ENCODE measurements at regions not wholly inside any gene's neighbourhood (a gene's known extent, or its start where the extent isn't known, plus 50 kb on each side); places are given as distances from the start of the nearest gene placed in this dataset.

- Histone ChIP-seq H3K36me3 (no peaks in the 10 kb centered on the region), H3K4me3 (no peak overlapping the region), H3K27me3 (peaks cover 9% of the 10 kb centered on the region; the same call in 1 of the 2 replicates), H3K27ac (no peak overlapping the region), H3K9me3 (replicated peaks) (no peaks in the 10 kb centered on the region), H3K4me1 (no peaks in the 10 kb centered on the region)
- DNase-seq = no peak
These were observed 304.3 kb downstream of the MATN1 start for GRCh38 chr1:30418939-30419720.

DNA sequence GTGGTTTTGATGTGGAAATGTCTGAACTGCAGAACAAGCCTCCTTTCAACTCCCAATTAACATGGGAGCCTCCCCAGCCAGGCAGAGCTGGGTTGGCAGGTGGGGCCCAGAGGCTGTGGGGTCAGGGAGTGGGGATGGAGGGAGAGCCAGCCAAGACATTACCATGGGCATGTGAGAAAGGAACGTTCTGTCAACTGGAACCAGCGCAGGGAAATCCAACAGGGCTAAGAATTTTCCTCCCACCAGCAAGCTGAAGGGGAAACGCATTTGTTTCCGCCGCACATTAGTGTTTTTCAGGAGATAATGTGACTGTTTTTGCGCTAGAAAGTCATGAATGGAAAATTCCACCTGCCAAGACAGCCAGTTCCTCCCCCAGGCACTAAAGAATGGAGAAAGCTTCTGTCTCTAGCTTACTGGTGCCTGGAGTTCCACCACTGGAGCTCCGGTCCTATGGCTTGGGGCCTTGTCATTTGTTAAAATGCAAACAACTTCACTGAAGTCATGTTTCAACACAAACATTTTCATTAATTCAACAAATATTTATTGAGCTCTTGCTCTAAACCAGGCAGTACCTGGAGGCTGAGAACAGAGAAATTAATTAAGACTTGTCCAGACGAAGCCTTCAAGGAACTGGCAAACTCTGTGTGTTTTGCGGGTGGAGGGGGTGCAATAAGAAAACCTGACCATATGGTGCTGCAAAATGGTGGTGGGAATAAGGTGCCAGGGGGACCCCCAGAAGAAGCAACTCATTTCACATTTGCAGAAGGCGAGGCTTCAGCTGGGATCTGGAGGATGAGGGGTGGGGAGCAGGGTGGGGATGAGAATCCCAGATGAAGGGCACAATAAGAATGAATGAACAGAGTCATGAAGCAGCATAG is 305.1 kb downstream of the MATN1 start:
- peaks cover 6% of the 10 kb centered on the region for H3K27me3 ChIP-seq
- H3K27ac ChIP-seq = no peak overlapping the region
- no peaks in the 10 kb centered on the region for H3K36me3 ChIP-seq
- no peaks in the 10 kb centered on the region for H3K4me1 ChIP-seq
- DNase-seq = no peak
- no peak overlapping the region for H3K4me3 ChIP-seq
- no peaks in the 10 kb centered on the region for H3K9me3 ChIP-seq (replicated peaks)

DNA sequence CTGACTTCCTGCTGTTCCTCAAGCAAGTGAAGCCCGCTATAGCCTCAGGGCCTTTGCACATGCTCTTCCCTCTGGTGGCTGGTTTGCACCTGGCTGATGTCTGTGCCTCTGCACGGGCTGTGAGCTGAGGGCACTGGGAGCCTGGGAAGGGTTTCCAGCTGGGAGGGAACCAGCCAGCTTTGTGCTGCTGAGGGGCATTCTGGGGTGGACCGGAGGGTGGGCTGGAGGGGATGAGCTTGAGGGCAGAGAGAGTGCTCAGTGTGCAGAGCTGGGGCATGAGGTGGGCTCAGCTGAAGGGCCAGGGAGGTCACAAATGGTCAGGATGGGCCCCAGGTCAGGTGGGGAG is 305.7 kb downstream of the MATN1 start:
- H3K36me3 ChIP-seq = no peaks in the 10 kb centered on the region
- H3K4me1 ChIP-seq = no peaks in the 10 kb centered on the region
- no peak for DNase-seq

GRCh38 chr1:30417001-30417700 is 306.2 kb downstream of the MATN1 start:
- H3K36me3 ChIP-seq = no peaks in the 10 kb centered on the region
- no peak for DNase-seq
- peaks cover 8% of the 10 kb centered on the region for H3K27me3 ChIP-seq
- H3K4me3 ChIP-seq = no peak overlapping the region
- H3K4me1 ChIP-seq = no peaks in the 10 kb centered on the region
- H3K27ac ChIP-seq = no peak overlapping the region
- H3K9me3 ChIP-seq (replicated peaks) = no peaks in the 10 kb centered on the region

More for the DNA sequence above, 305.7 kb downstream of the MATN1 start:
- peaks cover 10% of the 10 kb centered on the region for H3K27me3 ChIP-seq
- no peak overlapping the region for H3K27ac ChIP-seq
- no peak overlapping the region for H3K4me3 ChIP-seq
- no peaks in the 10 kb centered on the region for H3K9me3 ChIP-seq (replicated peaks)

- peaks cover 4% of the 10 kb centered on the region; the same call in 1 of the 2 replicates for H3K27me3 ChIP-seq
- no peak overlapping the region for H3K27ac ChIP-seq
- H3K4me1 ChIP-seq = no peaks in the 10 kb centered on the region
- DNase-seq = no peak
- no peaks in the 10 kb centered on the region for H3K36me3 ChIP-seq
- no peaks in the 10 kb centered on the region for H3K9me3 ChIP-seq (replicated peaks)
- no peak overlapping the region for H3K4me3 ChIP-seq
These were observed 307.1 kb downstream of the MATN1 start for GRCh38 chr1:30416221-30416820.

GRCh38 chr1:30415171-30415940 is 308.0 kb downstream of the MATN1 start:
- Histone ChIP-seq H3K4me3 (no peak overlapping the region), H3K27ac (no peak overlapping the region), H3K4me1 (no peaks in the 10 kb centered on the region), H3K9me3 (replicated peaks) (no peaks in the 10 kb centered on the region), H3K27me3 (peaks cover 4% of the 10 kb centered on the region; the same call in 1 of the 2 replicates), H3K36me3 (no peaks in the 10 kb centered on the region)
- no peak for DNase-seq

DNA sequence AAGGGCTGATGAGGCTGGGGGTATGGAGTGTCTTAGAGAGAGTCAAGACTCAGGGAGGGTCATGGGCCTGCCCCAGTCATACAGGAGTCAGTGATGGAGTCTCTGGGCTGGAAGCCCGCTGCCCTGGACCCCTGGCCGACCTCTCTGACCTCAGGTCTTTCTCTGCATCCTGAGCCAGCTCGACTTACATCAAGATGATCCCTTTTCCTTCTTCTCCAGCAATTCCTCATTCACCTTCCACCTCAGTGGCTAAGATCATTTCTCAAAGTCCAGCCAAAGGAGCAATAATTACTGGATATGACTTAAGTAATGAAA is 308.6 kb downstream of the MATN1 start:
- Histone ChIP-seq H3K4me3 (no peak overlapping the region), H3K36me3 (no peaks in the 10 kb centered on the region), H3K27ac (no peak overlapping the region), H3K4me1 (no peaks in the 10 kb centered on the region), H3K27me3 (peaks cover 4% of the 10 kb centered on the region; the same call in 1 of the 2 replicates), H3K9me3 (replicated peaks) (no peaks in the 10 kb centered on the region)
- DNase-seq = no peak

DNA sequence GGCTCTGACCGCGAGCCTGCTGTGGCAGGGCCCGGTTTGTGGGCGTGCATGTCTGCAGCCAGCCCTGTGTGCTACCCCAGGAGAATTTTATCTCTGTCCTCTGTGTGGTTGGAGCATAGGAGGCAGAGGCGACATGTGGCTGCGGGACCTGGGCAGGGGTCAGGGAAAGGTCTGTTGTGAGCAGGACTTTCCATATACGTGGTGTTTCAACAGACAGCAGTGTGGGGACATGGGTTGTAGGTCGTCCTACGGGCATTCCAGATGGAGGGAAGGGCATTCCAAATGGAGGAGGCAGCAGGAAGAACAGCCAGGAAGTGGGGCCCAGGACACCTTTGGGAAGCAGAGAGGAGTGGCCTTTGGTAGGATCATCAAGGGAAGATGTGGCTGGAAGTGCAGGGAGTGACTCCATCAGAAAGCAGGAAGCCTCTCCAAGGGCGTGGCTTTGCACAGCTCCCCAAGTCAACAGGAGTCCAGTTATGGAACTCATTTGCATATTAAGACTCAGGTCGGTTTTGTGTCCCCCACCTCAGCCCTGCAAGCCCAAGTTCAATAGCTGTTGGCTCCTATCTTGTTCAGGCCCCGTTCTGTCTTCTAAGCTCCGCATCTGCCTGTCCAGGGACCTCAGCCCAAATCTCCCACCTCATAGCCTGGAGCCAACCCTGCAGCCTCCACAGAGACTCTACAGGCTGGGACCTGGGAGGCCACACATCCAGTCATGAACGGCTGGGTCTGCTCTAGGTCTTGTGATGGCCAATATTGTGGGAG is 309.1 kb downstream of the MATN1 start:
- H3K4me1 ChIP-seq = no peaks in the 10 kb centered on the region
- no peak overlapping the region for H3K27ac ChIP-seq
- no peak overlapping the region for H3K4me3 ChIP-seq
- DNase-seq = no peak
- H3K36me3 ChIP-seq = no peaks in the 10 kb centered on the region
- H3K9me3 ChIP-seq (replicated peaks) = no peaks in the 10 kb centered on the region
- H3K27me3 ChIP-seq = peaks cover 4% of the 10 kb centered on the region; the same call in 1 of the 2 replicates

DNA sequence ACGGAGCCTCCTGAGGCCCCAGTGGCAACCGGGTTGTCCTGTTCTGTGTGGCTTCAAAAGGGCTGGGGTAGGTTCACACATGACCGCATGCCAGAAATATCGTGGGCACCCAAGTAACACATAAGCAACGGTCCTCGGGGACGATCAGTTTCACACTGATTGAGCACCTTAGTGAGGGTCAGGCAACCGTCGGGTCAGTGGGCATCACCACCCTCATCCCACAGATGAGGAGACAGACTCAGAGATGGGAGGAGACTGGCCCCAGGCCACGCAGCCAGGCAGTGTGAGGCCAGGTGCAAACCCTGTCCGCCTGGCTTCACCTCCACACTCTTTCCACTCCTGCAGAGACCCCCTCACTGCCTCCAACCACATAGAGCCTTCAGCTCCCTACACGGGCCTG is 309.8 kb downstream of the MATN1 start:
- Histone ChIP-seq H3K4me3 (no peak overlapping the region), H3K9me3 (replicated peaks) (no peaks in the 10 kb centered on the region), H3K36me3 (no peaks in the 10 kb centered on the region), H3K27me3 (peaks cover 4% of the 10 kb centered on the region; the same call in 1 of the 2 replicates), H3K27ac (no peak overlapping the region), H3K4me1 (no peaks in the 10 kb centered on the region)
- DNase-seq = no peak

- DNase-seq = no peak
- Histone ChIP-seq H3K27me3 (peaks cover 4% of the 10 kb centered on the region; the same call in 1 of the 2 replicates), H3K9me3 (replicated peaks) (no peaks in the 10 kb centered on the region), H3K36me3 (no peaks in the 10 kb centered on the region), H3K4me1 (no peaks in the 10 kb centered on the region), H3K4me3 (no peak overlapping the region), H3K27ac (no peak overlapping the region)
These were observed 310.3 kb downstream of the MATN1 start for GRCh38 chr1:30413111-30413440.

DNA sequence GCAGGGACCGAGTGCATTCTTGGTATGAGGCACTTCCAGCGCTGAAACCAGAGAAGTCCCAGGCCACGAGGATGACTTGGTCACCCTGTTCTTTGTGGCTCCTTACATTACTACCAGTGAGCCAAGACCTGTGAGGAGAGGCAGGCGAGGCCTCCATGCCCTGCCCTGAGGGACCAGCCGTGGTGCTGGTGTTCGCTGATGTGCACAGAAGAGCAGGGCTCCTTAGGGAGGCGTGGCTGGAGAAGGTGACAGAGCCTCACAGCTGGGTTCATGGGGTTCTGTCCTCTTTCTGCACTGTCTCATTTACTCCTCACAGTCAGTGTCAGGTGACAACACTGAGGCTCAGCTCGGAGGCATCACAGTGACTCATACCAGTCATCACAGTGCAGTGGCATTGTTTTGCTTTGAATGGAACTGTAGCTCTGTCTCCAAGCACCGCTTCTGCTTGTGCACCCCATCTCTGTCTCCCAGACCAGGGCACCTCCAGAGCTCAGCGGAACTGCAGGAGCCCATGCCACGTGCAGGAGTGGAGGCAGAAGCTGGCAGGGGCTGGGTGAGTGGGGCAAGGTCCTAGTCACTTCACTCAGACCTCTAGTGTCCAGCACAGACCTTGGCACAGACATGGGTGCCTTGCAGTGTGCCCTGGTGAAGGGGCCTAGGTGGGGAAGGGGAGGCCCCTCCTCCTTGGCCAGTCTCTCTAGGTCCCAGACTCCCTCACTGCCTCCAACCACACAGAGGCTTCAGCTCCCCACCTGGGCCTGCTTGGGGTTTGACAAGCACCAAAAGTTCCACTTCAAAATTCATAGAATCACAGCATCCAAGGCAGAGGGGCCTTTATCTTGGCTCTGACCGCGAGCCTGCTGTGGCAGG is 310.9 kb downstream of the MATN1 start:
- Histone ChIP-seq H3K4me3 (no peak overlapping the region), H3K4me1 (no peaks in the 10 kb centered on the region), H3K36me3 (no peaks in the 10 kb centered on the region), H3K27ac (no peak overlapping the region), H3K27me3 (peaks cover 4% of the 10 kb centered on the region; the same call in 1 of the 2 replicates), H3K9me3 (replicated peaks) (no peaks in the 10 kb centered on the region)
- DNase-seq = peak in 1 of 2 experiments; percentile 20

DNA sequence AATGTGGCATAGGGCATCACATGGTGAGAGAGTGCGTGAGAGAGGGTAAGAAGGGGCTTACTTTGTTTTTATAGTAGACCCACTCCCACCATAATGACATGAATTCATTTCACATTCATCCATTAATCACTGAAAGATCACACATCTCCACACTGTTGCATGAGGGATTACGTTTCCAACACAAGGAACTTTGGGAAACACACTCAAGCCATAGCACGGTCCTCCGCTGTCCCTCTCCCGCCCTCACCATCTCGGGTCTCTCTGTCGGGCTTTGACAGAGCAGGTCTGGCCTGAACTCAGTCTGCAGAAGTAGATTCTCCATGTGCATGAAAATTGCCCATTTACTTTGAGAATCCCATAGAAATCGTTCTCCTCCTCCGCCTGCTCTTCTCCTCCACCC is 312.2 kb downstream of the MATN1 start:
- Histone ChIP-seq H3K4me1 (no peaks in the 10 kb centered on the region), H3K27ac (no peak overlapping the region), H3K9me3 (replicated peaks) (no peaks in the 10 kb centered on the region), H3K36me3 (no peaks in the 10 kb centered on the region), H3K27me3 (peaks cover 4% of the 10 kb centered on the region; the same call in 1 of the 2 replicates), H3K4me3 (no peak overlapping the region)
- no peak for DNase-seq
